Keratinocyte (primary cell): ENCODE measurements at regions not wholly inside any gene's neighbourhood (a gene's known extent, or its start where the extent isn't known, plus 50 kb on each side); places are given as distances from the start of the nearest gene placed in this dataset.

ENCODE experiments used
- DNase-seq: peaks from one replicate; pipeline ENCODE4 v3.0.0-alpha.2; 2011; ENCODE audit warnings: low read depth, missing footprints, low spot score
- FAIRE-seq: peaks from 2 replicates; lab custom pipeline; 2011; peaks lifted over from hg19 to GRCh38; lab: Jason Lieb, UNC
- H2AFZ ChIP-seq: 2 replicates; pipeline ENCODE4 v1.6.0; 2012; ENCODE audit warnings: low read length, control low read depth, inconsistent platforms; ENCODE audit not compliant: control insufficient read depth
- H3K27ac ChIP-seq: 2 replicates; pipeline ENCODE4 v1.5.1; 2011; ENCODE audit warnings: low read length; ENCODE audit not compliant: control insufficient read depth, insufficient read depth
- H3K27me3 ChIP-seq: 3 replicates; pipeline ENCODE4 v1.6.0; 2011; ENCODE audit warnings: low read length; ENCODE audit not compliant: control insufficient read depth, insufficient read depth; ENCODE audit errors: extremely low read depth
- H3K36me3 ChIP-seq, 2 experiments: 2 replicates in 1 of 2; 3 replicates in 1 of 2; pipeline ENCODE4 v1.5.1; 2011; ENCODE audit warnings: low read length in 2 of 2, mild to moderate bottlenecking in 1 of 2; ENCODE audit not compliant: control insufficient read depth in 2 of 2, insufficient read depth in 2 of 2; ENCODE audit errors: extremely low read depth in 1 of 2
- H3K4me1 ChIP-seq: 3 replicates; pipeline ENCODE4 v1.5.1; 2011; ENCODE audit warnings: low read length; ENCODE audit not compliant: control insufficient read depth, insufficient read depth; ENCODE audit errors: extremely low read depth
- H3K4me2 ChIP-seq: 3 replicates; pipeline ENCODE4 v1.6.0; 2011; ENCODE audit warnings: low read depth, low read length; ENCODE audit not compliant: control insufficient read depth, insufficient read depth; ENCODE audit errors: extremely low read depth
- H3K4me3 ChIP-seq, 3 experiments: fragments of 200-600 bp in 1 of 3; sonication (generic) in 1 of 3; 2 replicates in 2 of 3; 3 replicates in 1 of 3; pipeline ENCODE4 v1.5.1; 2011 to 2016; ENCODE audit warnings: low read length in 3 of 3, mild to moderate bottlenecking in 3 of 3, control low read depth in 2 of 3, inconsistent platforms in 1 of 3, low read depth in 1 of 3, mixed read lengths in 1 of 3, mixed run types in 1 of 3, moderate library complexity in 1 of 3; ENCODE audit not compliant: control insufficient read depth in 2 of 3, insufficient read depth in 2 of 3; ENCODE audit errors: extremely low read depth in 1 of 3
- H3K79me2 ChIP-seq: 2 replicates; pipeline ENCODE4 v1.6.0; 2012; ENCODE audit warnings: low read length; ENCODE audit not compliant: control insufficient read depth, insufficient read depth
- H3K9ac ChIP-seq: 3 replicates; pipeline ENCODE4 v1.6.0; 2011; ENCODE audit warnings: low read length; ENCODE audit not compliant: control insufficient read depth, insufficient read depth; ENCODE audit errors: extremely low read depth
- H3K9me1 ChIP-seq: 3 replicates; pipeline ENCODE4 v1.6.0; 2011; ENCODE audit warnings: low read length; ENCODE audit not compliant: control insufficient read depth, insufficient read depth; ENCODE audit errors: extremely low read depth
- H3K9me3 ChIP-seq: 2 replicates; pipeline ENCODE4 v1.5.1; 2012; ENCODE audit warnings: low read depth, low read length; ENCODE audit not compliant: control insufficient read depth
- H4K20me1 ChIP-seq: 3 replicates; pipeline ENCODE4 v1.6.0; 2011; ENCODE audit warnings: low read length; ENCODE audit not compliant: control insufficient read depth, insufficient read depth; ENCODE audit errors: extremely low read depth
- EZH2 ChIP-seq: IDR thresholded peaks from one replicate; pipeline ENCODE4 v1.6.1; 2012; ENCODE audit warnings: inconsistent platforms, mild to moderate bottlenecking, low read length, moderate library complexity
- dilution Hi-C: fragments of 300-500 bp; cut with MboI; formaldehyde crosslinking; loops from one replicate; pipeline ENCODE4 v1.7.0; 2020; ENCODE audit warnings: low sequenced_read_pairs; ENCODE audit not compliant: extremely low pct_ligation_motif_present
- TF ChIP-seq, protein P1 (sequence below), 3 experiments: IDR thresholded peaks in 1 of 3; conservative IDR thresholded peaks in 1 of 3; optimal IDR thresholded peaks in 1 of 3; 2 replicates in 2 of 3; 3 replicates in 1 of 3; pipeline versions ENCODE3 to v1.5.1; 2011; ENCODE audit warnings: low read length in 3 of 3, mild to moderate bottlenecking in 3 of 3, moderate library complexity in 2 of 3, control low read depth in 1 of 3, inconsistent platforms in 1 of 3; ENCODE audit not compliant: insufficient read depth in 2 of 3; ENCODE audit errors: extremely low read depth in 1 of 3

DNA sequence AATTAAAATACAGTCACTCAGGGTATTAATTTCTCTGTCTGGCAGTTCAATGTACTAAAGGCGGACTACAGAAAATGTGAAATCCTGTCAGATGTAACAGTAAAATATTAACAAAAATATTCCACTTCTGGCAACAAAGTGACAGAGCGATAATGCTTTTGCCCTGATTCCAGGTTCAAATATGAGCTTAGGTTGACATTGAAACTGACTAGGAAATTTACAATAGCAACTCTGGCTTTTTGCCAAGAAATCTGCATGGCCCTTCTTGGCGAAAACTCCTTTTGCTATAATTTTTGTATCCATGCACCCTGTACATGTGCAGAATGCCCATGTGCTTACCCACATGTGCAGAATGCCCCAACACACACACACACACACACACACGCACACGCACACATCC lies 552.2 kb downstream of the MDFIC start:
- Histone ChIP-seq H3K27me3 (peaks cover 20% of the 10 kb centered on the region), H3K9ac (no peak overlapping the region), H3K4me1 (no peaks in the 10 kb centered on the region), H2AFZ (no peak overlapping the region), H3K4me2 (no peak overlapping the region), H3K9me3 (no peaks in the 10 kb centered on the region), H3K27ac (no peak overlapping the region), H3K79me2 (no peaks in the 10 kb centered on the region), H3K4me3 (no peak overlapping the region), H3K36me3 (no peaks in the 10 kb centered on the region), H3K9me1 (no peaks in the 10 kb centered on the region), H4K20me1 (no peaks in the 10 kb centered on the region)
- FAIRE-seq (no peak), DNase-seq (no peak)
- dilution Hi-C loops = no loop called here
- TF ChIP-seq, protein P1, sequence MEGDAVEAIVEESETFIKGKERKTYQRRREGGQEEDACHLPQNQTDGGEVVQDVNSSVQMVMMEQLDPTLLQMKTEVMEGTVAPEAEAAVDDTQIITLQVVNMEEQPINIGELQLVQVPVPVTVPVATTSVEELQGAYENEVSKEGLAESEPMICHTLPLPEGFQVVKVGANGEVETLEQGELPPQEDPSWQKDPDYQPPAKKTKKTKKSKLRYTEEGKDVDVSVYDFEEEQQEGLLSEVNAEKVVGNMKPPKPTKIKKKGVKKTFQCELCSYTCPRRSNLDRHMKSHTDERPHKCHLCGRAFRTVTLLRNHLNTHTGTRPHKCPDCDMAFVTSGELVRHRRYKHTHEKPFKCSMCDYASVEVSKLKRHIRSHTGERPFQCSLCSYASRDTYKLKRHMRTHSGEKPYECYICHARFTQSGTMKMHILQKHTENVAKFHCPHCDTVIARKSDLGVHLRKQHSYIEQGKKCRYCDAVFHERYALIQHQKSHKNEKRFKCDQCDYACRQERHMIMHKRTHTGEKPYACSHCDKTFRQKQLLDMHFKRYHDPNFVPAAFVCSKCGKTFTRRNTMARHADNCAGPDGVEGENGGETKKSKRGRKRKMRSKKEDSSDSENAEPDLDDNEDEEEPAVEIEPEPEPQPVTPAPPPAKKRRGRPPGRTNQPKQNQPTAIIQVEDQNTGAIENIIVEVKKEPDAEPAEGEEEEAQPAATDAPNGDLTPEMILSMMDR (optimal IDR thresholded peaks at IDR 0.05 in 1 of 3, IDR thresholded peaks at IDR 0.05 in 1 of 3, conservative IDR thresholded peaks at IDR 0.05 in 1 of 3; ENCODE audit: extremely low read depth in 1 of 3, insufficient read depth in 2 of 3, low read length in 3 of 3) = no peak
- no peak for TF ChIP-seq EZH2

DNA sequence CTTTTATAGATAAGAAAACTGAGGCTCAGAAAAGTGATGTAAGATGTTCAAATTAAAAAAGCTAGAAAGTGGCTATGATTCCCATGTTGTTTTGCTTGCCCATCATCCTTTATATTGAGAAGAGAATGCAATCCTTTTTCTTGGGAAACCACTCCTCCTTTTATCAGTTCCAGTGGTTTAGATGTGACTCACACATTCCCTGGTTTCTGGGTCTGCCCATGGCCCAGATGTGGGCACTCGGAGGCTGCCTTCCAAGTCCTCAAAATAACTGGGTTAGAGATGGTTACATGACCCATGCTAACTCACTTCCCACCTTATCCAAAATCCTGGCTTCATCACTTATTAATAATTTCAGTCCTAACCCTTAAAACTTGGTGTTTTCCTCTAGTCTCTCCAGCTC lies 550.0 kb downstream of the MDFIC start:
- H3K9me1 ChIP-seq = no peaks in the 10 kb centered on the region
- TF ChIP-seq EZH2 = no peak
- TF ChIP-seq, protein P1 (optimal IDR thresholded peaks at IDR 0.05 in 1 of 3, IDR thresholded peaks at IDR 0.05 in 1 of 3, conservative IDR thresholded peaks at IDR 0.05 in 1 of 3; ENCODE audit: extremely low read depth in 1 of 3, insufficient read depth in 2 of 3, low read length in 3 of 3) = no peak
- H3K79me2 ChIP-seq = no peaks in the 10 kb centered on the region
- no peak overlapping the region for H3K9ac ChIP-seq
- no peaks in the 10 kb centered on the region for H4K20me1 ChIP-seq
- dilution Hi-C loops = no loop called here
- no peak overlapping the region for H3K4me2 ChIP-seq
- H3K27me3 ChIP-seq = peaks cover 12% of the 10 kb centered on the region
- FAIRE-seq (no peak), DNase-seq (no peak)
- H3K36me3 ChIP-seq = no peaks in the 10 kb centered on the region
- H3K27ac ChIP-seq = no peak overlapping the region
- H3K4me1 ChIP-seq = no peaks in the 10 kb centered on the region
- H3K9me3 ChIP-seq = no peaks in the 10 kb centered on the region
- no peak overlapping the region for H2AFZ ChIP-seq
- H3K4me3 ChIP-seq = no peak overlapping the region
